B cell (primary cell): ENCODE measurements at regions not wholly inside any gene's neighbourhood (a gene's known extent, or its start where the extent isn't known, plus 50 kb on each side); places are given as distances from the start of the nearest gene placed in this dataset.

Experiments
- EZH2 ChIP-seq: IDR thresholded peaks from 2 replicates; pipeline ENCODE4 v1.6.1; 2012; ENCODE audit warnings: borderline replicate concordance, low read depth, mild to moderate bottlenecking, moderate library complexity, low read length; ENCODE audit not compliant: insufficient read depth, poor library complexity, severe bottlenecking
- TF ChIP-seq, protein P1 (sequence below): fragments of 200-600 bp; IDR thresholded peaks from one replicate; pipeline ENCODE4 v1.8.0; 2022; ENCODE audit warnings: antibody characterized with exemption, mild to moderate bottlenecking

DNA sequence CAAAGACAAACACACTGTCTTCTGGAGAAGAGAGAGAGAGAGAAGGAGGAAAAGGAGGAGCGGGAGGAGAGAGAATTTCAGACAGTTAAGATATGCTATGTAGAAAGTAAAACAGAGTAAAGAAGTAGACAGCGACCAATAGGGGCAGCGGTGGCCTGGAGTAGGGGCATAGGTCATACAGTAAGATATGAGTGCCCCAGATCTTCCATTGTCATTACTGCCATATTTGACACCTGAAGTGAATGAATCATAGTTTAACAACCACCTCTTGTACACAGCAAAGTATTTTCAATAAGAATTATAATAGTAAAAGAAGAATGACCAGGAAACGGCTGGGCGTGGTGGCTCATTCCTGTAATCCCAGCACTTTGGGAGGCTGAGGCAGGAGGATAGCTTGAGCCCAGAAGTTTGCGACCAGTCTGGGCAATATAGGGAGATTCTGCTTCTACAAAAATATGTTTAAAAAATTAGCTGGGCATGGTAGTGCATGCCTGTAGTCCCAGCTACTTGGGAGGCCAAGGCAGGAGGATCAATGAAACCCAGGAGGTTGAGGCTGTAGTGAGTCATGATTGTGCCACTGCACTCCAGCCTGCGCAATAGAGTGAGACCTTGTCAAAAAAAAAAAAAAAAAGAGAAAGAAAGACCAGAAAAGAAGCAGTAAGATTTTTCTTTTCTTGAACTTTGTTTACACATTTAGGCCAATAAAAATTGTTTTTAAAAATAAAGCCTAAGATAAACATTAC, 77.0 kb upstream of the GPR158 start:
- TF ChIP-seq, protein P1, sequence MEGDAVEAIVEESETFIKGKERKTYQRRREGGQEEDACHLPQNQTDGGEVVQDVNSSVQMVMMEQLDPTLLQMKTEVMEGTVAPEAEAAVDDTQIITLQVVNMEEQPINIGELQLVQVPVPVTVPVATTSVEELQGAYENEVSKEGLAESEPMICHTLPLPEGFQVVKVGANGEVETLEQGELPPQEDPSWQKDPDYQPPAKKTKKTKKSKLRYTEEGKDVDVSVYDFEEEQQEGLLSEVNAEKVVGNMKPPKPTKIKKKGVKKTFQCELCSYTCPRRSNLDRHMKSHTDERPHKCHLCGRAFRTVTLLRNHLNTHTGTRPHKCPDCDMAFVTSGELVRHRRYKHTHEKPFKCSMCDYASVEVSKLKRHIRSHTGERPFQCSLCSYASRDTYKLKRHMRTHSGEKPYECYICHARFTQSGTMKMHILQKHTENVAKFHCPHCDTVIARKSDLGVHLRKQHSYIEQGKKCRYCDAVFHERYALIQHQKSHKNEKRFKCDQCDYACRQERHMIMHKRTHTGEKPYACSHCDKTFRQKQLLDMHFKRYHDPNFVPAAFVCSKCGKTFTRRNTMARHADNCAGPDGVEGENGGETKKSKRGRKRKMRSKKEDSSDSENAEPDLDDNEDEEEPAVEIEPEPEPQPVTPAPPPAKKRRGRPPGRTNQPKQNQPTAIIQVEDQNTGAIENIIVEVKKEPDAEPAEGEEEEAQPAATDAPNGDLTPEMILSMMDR, result no peak
- TF ChIP-seq EZH2, result no peak
